H1 (cell line): ENCODE measurements at regions not wholly inside any gene's neighbourhood (a gene's known extent, or its start where the extent isn't known, plus 50 kb on each side); places are given as distances from the start of the nearest gene placed in this dataset.

Source experiments
- CHD7 ChIP-seq: fragments of 300-600 bp; sonication (generic); IDR thresholded peaks from 2 replicates; pipeline ENCODE4 v1.7.1; 2012; ENCODE audit warnings: low read length, moderate library complexity, mild to moderate bottlenecking, inconsistent platforms; ENCODE audit not compliant: insufficient replicate concordance
- KDM4A ChIP-seq: IDR thresholded peaks from one replicate; pipeline ENCODE4 v1.7.1; 2012; ENCODE audit warnings: low read depth, mild to moderate bottlenecking, moderate library complexity, low read length, inconsistent platforms; ENCODE audit not compliant: severe bottlenecking

- TF ChIP-seq CHD7: no peak
- no peak for TF ChIP-seq KDM4A
Measured at GRCh38 chr5:39816156-39816845, 391.5 kb upstream of the DAB2 start (continued).
